A673 (cell line): ENCODE measurements at regions not wholly inside any gene's neighbourhood (a gene's known extent, or its start where the extent isn't known, plus 50 kb on each side); places are given as distances from the start of the nearest gene placed in this dataset.

Source experiments
- CTCF ChIP-seq: fragments of 300-800, 200-600 bp; sonication (generic); conservative IDR thresholded peaks from 2 replicates; pipeline ENCODE4 v1.5.1; 2017; ENCODE audit warnings: low read depth, mild to moderate bottlenecking, antibody characterized with exemption, low read length, moderate library complexity, mixed read lengths
- EZH2 ChIP-seq: fragments of 200-600 bp; sonication (generic); IDR thresholded peaks from 2 replicates; pipeline ENCODE4 v1.6.1; 2017; ENCODE audit warnings: borderline replicate concordance, low read depth, mild to moderate bottlenecking, mixed read lengths, antibody characterized with exemption, low read length; ENCODE audit not compliant: poor library complexity, severe bottlenecking

- TF ChIP-seq CTCF (no peak), EZH2 (no peak)
Measured at GRCh38 chr12:88855301-88855700, 275.0 kb upstream of the KITLG start.
